ENCODE measurements at regions not wholly inside any gene's neighbourhood (a gene's known extent, or its start where the extent isn't known, plus 50 kb on each side); places are given as distances from the start of the nearest gene placed in this dataset.

DNA sequence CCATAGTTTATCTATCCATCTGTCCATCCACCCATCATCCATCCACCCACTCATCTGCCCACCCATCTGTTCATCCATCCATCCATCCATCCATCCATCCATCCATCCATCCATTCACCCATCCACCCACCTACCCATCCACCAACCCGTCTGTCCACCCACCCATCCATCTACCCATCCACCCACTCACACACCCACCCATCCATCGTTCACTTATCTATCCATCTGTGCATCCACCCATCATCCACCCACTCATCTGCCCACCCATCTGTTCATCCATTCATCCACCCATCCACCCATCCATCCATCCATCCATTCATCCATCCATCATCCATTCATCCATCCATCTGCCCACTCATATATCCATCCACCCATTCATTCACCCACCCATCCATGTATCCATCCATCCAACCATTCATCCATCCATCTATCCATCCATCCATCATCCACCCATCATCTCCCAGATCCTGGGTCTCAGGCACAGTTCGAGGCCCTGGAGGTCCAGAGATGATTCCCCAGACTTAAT lies 88.2 kb upstream of the WNT4 start:
- Mint-ChIP-seq H3K9me3 (ENCODE audit: low read depth) (no peaks in the 10 kb centered on the region), H3K27ac (no peak overlapping the region), H3K4me3 (no peak overlapping the region), H3K36me3 (no peaks in the 10 kb centered on the region), H3K4me1 (ENCODE audit: low read depth) (no peaks in the 10 kb centered on the region), H3K27me3 (peaks cover 8% of the 10 kb centered on the region)

DNA sequence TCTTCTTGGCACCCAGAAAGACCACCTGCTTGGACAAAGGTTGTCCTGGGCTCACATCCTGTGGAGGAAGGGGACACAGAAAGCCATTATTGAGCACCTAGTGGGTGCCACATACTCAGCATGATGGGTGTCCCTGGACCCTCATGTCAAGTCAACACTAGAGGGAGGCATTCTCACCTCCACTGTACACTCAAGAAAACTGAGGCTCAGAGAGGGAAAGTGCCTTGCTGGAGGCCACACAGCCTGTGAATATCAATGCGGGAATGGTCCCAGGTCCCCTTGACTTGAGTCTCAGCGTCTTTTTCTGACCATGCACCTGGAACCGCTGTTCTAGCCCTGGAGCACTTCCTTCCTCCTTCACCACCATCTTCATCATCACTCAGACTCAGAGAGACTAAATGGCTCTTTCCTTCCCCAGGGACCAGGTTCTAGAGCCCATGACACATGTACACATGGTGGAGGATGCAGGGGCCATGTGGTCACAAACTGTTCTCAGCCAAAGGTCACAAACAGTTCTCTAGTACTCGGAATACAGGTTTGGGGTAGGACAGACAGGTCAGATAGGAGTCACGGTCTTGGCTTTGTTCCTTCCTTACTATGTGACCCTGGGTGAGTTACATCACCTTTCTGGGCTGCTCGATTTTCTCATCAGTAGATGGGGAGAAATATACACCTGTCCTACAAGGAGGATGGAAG lies 89.2 kb upstream of the WNT4 start:
- Mint-ChIP-seq H3K36me3 (no peaks in the 10 kb centered on the region), H3K9me3 (ENCODE audit: low read depth) (no peaks in the 10 kb centered on the region), H3K4me1 (ENCODE audit: low read depth) (no peaks in the 10 kb centered on the region), H3K27me3 (peaks cover 8% of the 10 kb centered on the region), H3K4me3 (no peak overlapping the region), H3K27ac (no peak overlapping the region)

DNA sequence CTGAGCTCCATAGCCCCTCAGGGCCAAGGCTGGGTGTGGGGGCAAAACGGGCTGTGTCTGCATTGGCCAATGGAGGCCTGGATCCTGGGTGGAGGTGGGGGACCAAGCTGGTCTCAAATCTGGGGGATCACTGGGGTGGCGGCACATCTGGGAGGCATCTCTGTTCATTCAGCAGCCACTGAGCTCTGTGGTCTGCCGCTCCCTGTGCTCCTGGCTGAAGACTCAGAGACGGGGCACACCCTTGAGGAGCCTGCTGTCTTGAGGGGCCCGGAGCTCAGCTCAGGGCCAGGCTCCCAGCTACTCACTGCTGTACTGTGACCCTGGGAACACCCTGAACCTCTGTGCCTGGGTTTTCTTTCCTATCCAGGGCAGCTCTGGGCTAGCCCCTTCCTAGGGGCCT lies 90.3 kb upstream of the WNT4 start:
- H3K9me3 Mint-ChIP-seq (ENCODE audit: low read depth) = no peaks in the 10 kb centered on the region

DNA sequence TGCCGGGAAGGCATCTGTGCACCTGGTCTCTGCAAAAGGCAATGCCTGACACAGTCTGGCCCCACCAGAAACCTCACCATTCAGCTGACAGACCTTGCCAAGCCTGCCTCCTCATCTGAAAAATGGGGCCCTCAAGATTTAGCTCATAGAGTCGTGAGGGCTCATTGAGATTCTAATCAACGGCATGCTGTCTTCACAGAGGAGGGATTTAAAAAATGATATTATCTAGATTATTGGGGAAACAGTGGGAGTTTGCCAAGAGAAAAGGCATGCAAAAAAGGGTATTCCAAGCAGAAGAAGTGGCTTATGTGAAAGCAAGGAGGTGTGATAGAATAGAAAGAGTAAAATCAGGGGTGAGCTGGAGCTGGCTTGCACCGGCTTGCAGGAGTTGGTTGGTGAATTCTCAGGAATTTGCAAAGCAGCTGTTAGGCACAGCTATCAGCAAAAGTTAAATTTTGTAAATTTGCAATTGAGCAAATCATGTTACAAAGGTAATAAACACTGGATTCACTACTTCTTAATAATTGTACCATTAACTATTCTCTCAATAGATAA lies 91.7 kb upstream of the WNT4 start:
- Mint-ChIP-seq H3K4me1 (ENCODE audit: low read depth) (no peaks in the 10 kb centered on the region), H3K4me3 (no peak overlapping the region), H3K27me3 (peaks cover 7% of the 10 kb centered on the region), H3K27ac (no peak overlapping the region), H3K9me3 (ENCODE audit: low read depth) (no peaks in the 10 kb centered on the region), H3K36me3 (no peaks in the 10 kb centered on the region)

More for the DNA sequence above, 90.3 kb upstream of the WNT4 start:
- H3K4me1 Mint-ChIP-seq (ENCODE audit: low read depth) = no peaks in the 10 kb centered on the region
- H3K27ac Mint-ChIP-seq = no peak overlapping the region
- H3K4me3 Mint-ChIP-seq = no peak overlapping the region
- H3K36me3 Mint-ChIP-seq = no peaks in the 10 kb centered on the region
- H3K27me3 Mint-ChIP-seq = peaks cover 7% of the 10 kb centered on the region

- Mint-ChIP-seq H3K27ac (no peak overlapping the region), H3K4me3 (no peak overlapping the region), H3K4me1 (ENCODE audit: low read depth) (no peaks in the 10 kb centered on the region), H3K27me3 (peaks cover 6% of the 10 kb centered on the region), H3K36me3 (no peaks in the 10 kb centered on the region), H3K9me3 (ENCODE audit: low read depth) (no peaks in the 10 kb centered on the region)
Observed at GRCh38 chr1:22236166-22236565, 93.3 kb upstream of the WNT4 start.

DNA sequence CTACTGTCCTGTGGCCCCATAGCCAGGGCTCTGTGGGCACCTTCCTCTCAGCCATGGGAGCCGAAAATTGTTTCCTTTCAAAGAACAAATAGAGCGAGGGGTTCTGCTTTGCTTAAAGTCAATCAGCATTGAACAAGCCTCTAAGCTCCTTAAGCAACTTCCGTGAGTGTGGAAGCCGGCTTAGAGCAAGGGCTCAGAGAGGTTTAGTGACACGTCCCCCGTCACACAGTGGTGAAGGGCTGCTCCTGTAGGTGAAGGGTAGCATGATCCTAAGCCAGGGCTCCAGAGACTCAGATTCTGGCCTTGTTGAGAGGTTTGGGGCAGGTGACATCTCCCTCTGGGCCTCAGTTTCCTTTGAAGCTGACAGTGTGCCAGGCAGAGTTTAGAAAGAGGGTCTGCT lies 94.0 kb upstream of the WNT4 start:
- H3K36me3 Mint-ChIP-seq = no peaks in the 10 kb centered on the region
- H3K27ac Mint-ChIP-seq = no peak overlapping the region
- H3K9me3 Mint-ChIP-seq (ENCODE audit: low read depth) = no peaks in the 10 kb centered on the region
- H3K27me3 Mint-ChIP-seq = peaks cover 6% of the 10 kb centered on the region
- no peak overlapping the region for H3K4me3 Mint-ChIP-seq
- no peaks in the 10 kb centered on the region for H3K4me1 Mint-ChIP-seq (ENCODE audit: low read depth)

DNA sequence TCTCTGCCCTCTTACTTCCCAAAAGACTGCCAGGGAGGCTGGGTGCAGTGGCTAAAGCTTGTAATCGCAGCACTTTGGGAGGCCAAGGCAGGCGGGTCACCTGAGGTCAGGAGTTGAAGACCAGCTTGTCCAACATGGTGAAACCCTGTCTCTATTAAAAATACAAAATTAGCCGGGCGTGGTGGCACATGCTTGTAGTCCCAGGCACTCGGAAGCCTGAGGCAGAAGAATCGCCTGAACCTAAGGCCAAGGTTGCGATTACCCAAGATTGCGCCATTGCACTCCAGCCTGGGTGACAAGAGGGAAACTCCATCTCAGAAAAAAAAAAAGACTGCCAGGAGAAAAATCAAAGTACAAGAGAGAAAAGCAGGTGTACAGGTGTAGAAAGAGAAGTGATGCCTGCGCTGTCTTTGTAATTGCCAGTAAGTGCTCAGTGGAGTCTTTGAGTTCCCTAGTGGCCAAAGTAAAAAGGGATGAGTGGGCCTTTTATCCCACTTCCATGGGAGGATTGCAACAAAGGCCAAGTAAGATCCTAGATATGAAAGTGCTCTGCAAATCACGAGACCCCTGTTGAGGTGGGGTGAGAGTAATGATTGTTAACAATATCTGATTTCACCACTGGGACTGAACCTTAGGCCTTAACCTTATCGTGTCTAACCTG lies 94.7 kb upstream of the WNT4 start:
- Mint-ChIP-seq H3K9me3 (ENCODE audit: low read depth) (no peaks in the 10 kb centered on the region), H3K27me3 (peaks cover 4% of the 10 kb centered on the region), H3K4me3 (no peak overlapping the region), H3K27ac (no peak overlapping the region), H3K4me1 (ENCODE audit: low read depth) (no peaks in the 10 kb centered on the region), H3K36me3 (no peaks in the 10 kb centered on the region)

DNA sequence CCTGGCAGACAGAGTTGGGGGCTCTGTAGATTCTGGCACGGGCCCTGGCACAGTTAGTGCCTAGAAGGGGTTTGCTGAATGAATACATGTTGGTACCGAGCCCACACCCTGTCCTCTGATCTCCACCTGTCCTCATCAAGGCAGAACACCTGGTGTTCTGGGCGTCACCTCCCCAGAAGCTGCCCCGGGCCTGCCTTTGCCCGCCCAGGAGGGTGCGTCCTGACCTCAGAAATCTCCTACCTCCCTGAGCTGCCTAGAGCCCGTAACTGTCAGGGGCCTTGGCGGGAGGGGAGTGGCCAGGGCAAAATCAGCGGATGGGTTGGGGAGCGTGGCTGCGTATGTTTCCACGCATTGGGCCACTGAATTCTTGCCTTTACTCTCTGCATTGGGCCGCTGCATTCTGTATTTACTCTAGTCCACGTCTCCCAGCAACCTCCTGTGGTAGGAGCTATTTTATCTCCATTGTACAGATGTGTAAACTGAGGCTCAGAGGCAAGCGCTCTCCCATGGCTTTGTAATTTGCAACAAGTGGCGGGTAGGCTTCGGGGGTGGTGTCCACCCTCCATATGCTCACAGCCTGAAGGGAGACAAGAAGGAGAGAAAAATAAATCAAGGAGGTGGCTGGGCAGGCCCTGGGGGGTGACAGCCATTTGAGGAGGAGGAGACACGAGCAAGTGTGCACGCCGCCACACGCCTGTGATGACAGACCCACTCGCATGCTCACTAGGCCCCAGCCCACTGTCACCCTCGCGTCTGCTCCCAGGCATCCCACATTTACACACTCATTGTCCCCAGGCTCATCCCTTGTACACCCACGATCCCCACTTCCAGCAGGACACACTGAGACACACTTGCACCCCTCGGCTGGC lies 95.7 kb upstream of the WNT4 start:
- H3K27me3 Mint-ChIP-seq = peaks cover 4% of the 10 kb centered on the region
- no peaks in the 10 kb centered on the region for H3K4me1 Mint-ChIP-seq (ENCODE audit: low read depth)
- no peaks in the 10 kb centered on the region for H3K9me3 Mint-ChIP-seq (ENCODE audit: low read depth)
- H3K27ac Mint-ChIP-seq = no peak overlapping the region
- H3K4me3 Mint-ChIP-seq = no peak overlapping the region
- no peaks in the 10 kb centered on the region for H3K36me3 Mint-ChIP-seq

- no peaks in the 10 kb centered on the region for H3K4me1 Mint-ChIP-seq (ENCODE audit: low read depth)
- no peak overlapping the region for H3K4me3 Mint-ChIP-seq
- H3K9me3 Mint-ChIP-seq (ENCODE audit: low read depth) = no peaks in the 10 kb centered on the region
- peaks cover 4% of the 10 kb centered on the region for H3K27me3 Mint-ChIP-seq
- no peak overlapping the region for H3K27ac Mint-ChIP-seq
- no peaks in the 10 kb centered on the region for H3K36me3 Mint-ChIP-seq
Observed at GRCh38 chr1:22239378-22239777, 96.5 kb upstream of the WNT4 start.

GRCh38 chr1:22241250-22241649 lies 98.4 kb upstream of the WNT4 start:
- Mint-ChIP-seq H3K9me3 (ENCODE audit: low read depth) (no peaks in the 10 kb centered on the region), H3K4me3 (no peak overlapping the region), H3K27me3 (peaks cover 3% of the 10 kb centered on the region), H3K27ac (no peak overlapping the region), H3K4me1 (ENCODE audit: low read depth) (no peaks in the 10 kb centered on the region), H3K36me3 (no peaks in the 10 kb centered on the region)

GRCh38 chr1:22241811-22242210 lies 98.9 kb upstream of the WNT4 start:
- H3K27me3 Mint-ChIP-seq = peaks cover 5% of the 10 kb centered on the region
- H3K4me3 Mint-ChIP-seq = no peak overlapping the region
- no peaks in the 10 kb centered on the region for H3K4me1 Mint-ChIP-seq (ENCODE audit: low read depth)
- H3K9me3 Mint-ChIP-seq (ENCODE audit: low read depth) = no peaks in the 10 kb centered on the region
- H3K27ac Mint-ChIP-seq = no peak overlapping the region
- no peaks in the 10 kb centered on the region for H3K36me3 Mint-ChIP-seq

DNA sequence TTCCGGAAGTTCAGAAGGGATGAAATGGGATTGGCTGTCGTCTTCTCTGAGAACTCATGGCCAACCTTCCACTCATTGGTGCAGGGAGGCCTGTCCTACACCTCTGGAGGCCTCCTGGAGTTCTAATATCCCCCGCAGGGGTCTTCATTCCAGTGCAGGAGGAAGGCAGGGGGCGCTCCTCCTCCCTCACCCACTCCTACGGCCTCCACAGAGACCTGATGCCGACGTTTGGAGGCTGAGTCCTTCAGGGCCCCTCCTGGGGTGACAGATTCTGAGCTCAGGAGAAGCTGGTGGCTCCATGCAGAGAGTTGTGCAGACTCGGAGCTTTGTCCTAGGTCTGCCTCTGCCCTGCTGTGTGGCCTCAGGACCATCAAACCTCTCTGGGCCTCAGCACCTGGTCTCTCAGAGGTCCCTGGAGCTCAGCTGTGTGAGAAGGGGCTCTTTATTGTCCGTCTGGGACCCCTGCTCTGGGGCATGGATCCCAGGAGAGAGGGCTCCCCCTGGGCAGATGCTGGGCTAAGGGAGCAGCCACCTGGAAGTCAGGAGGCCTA lies 102.3 kb upstream of the WNT4 start:
- no peak overlapping the region for H3K4me3 Mint-ChIP-seq
- H3K4me1 Mint-ChIP-seq (ENCODE audit: low read depth) = no peaks in the 10 kb centered on the region
- no peaks in the 10 kb centered on the region for H3K9me3 Mint-ChIP-seq (ENCODE audit: low read depth)
- no peaks in the 10 kb centered on the region for H3K36me3 Mint-ChIP-seq
- peaks cover 6% of the 10 kb centered on the region for H3K27me3 Mint-ChIP-seq
- H3K27ac Mint-ChIP-seq = no peak overlapping the region

- Mint-ChIP-seq H3K9me3 (ENCODE audit: low read depth) (no peaks in the 10 kb centered on the region), H3K27ac (no peak overlapping the region), H3K4me3 (no peak overlapping the region), H3K27me3 (peaks cover 6% of the 10 kb centered on the region), H3K4me1 (ENCODE audit: low read depth) (no peaks in the 10 kb centered on the region), H3K36me3 (no peaks in the 10 kb centered on the region)
Observed at GRCh38 chr1:22245726-22246125, 102.8 kb upstream of the WNT4 start.

- H3K4me3 Mint-ChIP-seq = no peak overlapping the region
- no peak overlapping the region for H3K27ac Mint-ChIP-seq
- H3K4me1 Mint-ChIP-seq (ENCODE audit: low read depth) = no peaks in the 10 kb centered on the region
- H3K27me3 Mint-ChIP-seq = peaks cover 7% of the 10 kb centered on the region
- no peaks in the 10 kb centered on the region for H3K36me3 Mint-ChIP-seq
- H3K9me3 Mint-ChIP-seq (ENCODE audit: low read depth) = no peaks in the 10 kb centered on the region
Observed at GRCh38 chr1:22246755-22247480, 104.0 kb upstream of the WNT4 start.

All from activated naive CD8-positive, alpha-beta T cell (primary cell).